ENCODE measurements at regions not wholly inside any gene's neighbourhood (a gene's known extent, or its start where the extent isn't known, plus 50 kb on each side); places are given as distances from the start of the nearest gene placed in this dataset.

DNA sequence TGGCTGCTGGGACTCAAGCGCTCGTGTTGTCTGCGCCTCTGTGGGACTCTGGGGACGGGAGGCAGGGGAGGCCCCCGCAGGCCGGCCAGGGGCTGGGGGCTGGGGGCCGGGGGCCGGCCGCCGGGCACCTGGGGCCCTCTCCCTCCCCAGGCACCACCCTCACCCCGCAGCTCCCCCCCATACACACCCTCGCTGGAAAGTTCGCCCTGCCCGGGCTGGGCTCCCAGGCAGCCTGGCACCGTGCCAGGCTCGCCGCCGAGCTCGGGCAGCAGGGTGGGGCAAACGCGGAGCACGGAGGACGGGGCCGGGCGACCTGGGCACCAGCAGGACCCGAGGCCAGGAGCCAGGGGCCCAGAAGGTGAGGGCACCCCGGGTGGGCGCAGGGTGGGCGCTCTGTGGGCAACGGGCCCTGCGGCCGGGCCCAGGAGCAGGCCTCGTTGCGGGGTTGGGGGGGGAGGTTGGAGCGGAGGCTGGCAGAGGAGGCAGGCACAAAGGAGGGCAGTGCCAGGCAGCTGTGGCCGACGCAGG, 76.7 kb upstream of the WNT7B start:
- H3K4me1 ChIP-seq (ENCODE audit: control insufficient read depth, insufficient read depth, low read length), result no peaks in the 10 kb centered on the region
- Mint-ChIP-seq H3K9me3 (no peaks in the 10 kb centered on the region), H3K4me3 (no peak overlapping the region), H3K27me3 (ENCODE audit: insufficient read depth) (peaks cover 4% of the 10 kb centered on the region), H3K36me3 (ENCODE audit: low read depth) (no peaks in the 10 kb centered on the region), H3K27ac (no peak overlapping the region), H3K4me1 (peaks cover 3% of the 10 kb centered on the region)
- H3K27me3 ChIP-seq (ENCODE audit: control insufficient read depth, insufficient read depth, low read length, poor library complexity, severe bottlenecking), result peaks cover 6% of the 10 kb centered on the region
- 93% methylated on average over 24 to 36 of the region's 37 CpGs for WGBS, 2 experiments (ENCODE audit: insufficient coverage in 1 of 2, insufficient read length in 1 of 2)
- H3K9ac ChIP-seq (ENCODE audit: extremely low read depth, low read length, poor library complexity, severe bottlenecking), result no peak overlapping the region
- TF ChIP-seq, protein P1, sequence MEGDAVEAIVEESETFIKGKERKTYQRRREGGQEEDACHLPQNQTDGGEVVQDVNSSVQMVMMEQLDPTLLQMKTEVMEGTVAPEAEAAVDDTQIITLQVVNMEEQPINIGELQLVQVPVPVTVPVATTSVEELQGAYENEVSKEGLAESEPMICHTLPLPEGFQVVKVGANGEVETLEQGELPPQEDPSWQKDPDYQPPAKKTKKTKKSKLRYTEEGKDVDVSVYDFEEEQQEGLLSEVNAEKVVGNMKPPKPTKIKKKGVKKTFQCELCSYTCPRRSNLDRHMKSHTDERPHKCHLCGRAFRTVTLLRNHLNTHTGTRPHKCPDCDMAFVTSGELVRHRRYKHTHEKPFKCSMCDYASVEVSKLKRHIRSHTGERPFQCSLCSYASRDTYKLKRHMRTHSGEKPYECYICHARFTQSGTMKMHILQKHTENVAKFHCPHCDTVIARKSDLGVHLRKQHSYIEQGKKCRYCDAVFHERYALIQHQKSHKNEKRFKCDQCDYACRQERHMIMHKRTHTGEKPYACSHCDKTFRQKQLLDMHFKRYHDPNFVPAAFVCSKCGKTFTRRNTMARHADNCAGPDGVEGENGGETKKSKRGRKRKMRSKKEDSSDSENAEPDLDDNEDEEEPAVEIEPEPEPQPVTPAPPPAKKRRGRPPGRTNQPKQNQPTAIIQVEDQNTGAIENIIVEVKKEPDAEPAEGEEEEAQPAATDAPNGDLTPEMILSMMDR (conservative IDR thresholded peaks at IDR 0.05), result no peak
- H3K9me3 ChIP-seq (ENCODE audit: control insufficient read depth, low read length), result no peaks in the 10 kb centered on the region
- no peak overlapping the region for H3K4me3 ChIP-seq (ENCODE audit: low read length)
- no peaks in the 10 kb centered on the region for H3K36me3 ChIP-seq (ENCODE audit: control insufficient read depth, insufficient read depth, low read length)
- no peak for DNase-seq
- no peak overlapping the region for H3K27ac ChIP-seq (ENCODE audit: low read depth, low read length)

- no peak overlapping the region for H3K27ac ChIP-seq (ENCODE audit: low read depth, low read length)
- no peaks in the 10 kb centered on the region for H3K9me3 ChIP-seq (ENCODE audit: control insufficient read depth, low read length)
- 87 to 92% methylated on average over 20 to 35 of the region's 42 CpGs for WGBS, 2 experiments (ENCODE audit: insufficient coverage in 1 of 2, insufficient read length in 1 of 2)
- no peak overlapping the region for H3K4me3 Mint-ChIP-seq
- H3K36me3 Mint-ChIP-seq (ENCODE audit: low read depth), result no peaks in the 10 kb centered on the region
- no peaks in the 10 kb centered on the region for H3K4me1 ChIP-seq (ENCODE audit: control insufficient read depth, insufficient read depth, low read length)
- no peaks in the 10 kb centered on the region for H3K36me3 ChIP-seq (ENCODE audit: control insufficient read depth, insufficient read depth, low read length)
- TF ChIP-seq, protein P1 (conservative IDR thresholded peaks at IDR 0.05), result no peak
- DNase-seq, result peak; percentile 35
- H3K27ac Mint-ChIP-seq, result no peak overlapping the region
- no peak overlapping the region for H3K9ac ChIP-seq (ENCODE audit: extremely low read depth, low read length, poor library complexity, severe bottlenecking)
- H3K4me1 Mint-ChIP-seq, result peaks cover 3% of the 10 kb centered on the region
- no peaks in the 10 kb centered on the region for H3K9me3 Mint-ChIP-seq
- peaks cover 12% of the 10 kb centered on the region for H3K27me3 ChIP-seq (ENCODE audit: control insufficient read depth, insufficient read depth, low read length, poor library complexity, severe bottlenecking)
- H3K27me3 Mint-ChIP-seq (ENCODE audit: insufficient read depth), result peaks cover 6% of the 10 kb centered on the region
- no peak overlapping the region for H3K4me3 ChIP-seq (ENCODE audit: low read length)
Measured at GRCh38 chr22:46054091-46055073, 77.4 kb upstream of the WNT7B start.

DNA sequence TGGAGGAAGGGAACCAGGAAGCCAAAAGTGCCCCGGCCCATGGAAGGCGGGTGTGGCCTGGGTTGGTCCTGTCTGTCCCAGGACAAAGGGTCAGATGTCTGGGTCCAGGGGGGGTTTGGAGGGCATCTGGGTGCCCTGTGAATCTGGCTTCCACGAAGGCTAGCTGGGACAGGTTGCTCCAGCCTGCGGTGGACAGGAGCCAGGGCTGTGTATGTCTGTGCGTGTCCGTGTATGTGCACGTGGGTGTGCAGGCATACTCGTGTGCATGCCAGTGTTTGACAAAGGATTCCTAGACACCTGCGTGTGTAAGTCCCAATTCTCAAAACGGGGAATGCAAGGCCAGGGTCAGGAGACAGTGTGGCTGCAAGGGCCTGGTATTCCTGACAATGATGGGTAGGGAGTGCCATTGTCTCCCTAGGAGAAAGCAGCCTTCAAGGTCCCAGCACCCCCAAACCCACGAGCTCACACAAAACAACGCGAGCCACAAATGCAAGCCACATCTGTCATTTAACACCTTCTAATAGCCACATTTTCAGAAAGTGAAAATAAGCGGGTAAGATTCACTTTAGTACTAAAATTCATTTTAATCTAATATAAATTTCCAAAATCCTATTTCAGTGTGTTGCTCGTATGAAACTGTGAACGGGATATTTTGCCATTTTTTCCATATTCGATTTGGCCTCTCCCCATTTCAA, 78.4 kb upstream of the WNT7B start:
- Histone ChIP-seq H3K36me3 (ENCODE audit: control insufficient read depth, insufficient read depth, low read length) (no peaks in the 10 kb centered on the region), H3K27me3 (ENCODE audit: control insufficient read depth, insufficient read depth, low read length, poor library complexity, severe bottlenecking) (peaks cover 21% of the 10 kb centered on the region), H3K9ac (ENCODE audit: extremely low read depth, low read length, poor library complexity, severe bottlenecking) (no peak overlapping the region), H3K4me1 (ENCODE audit: control insufficient read depth, insufficient read depth, low read length) (no peaks in the 10 kb centered on the region), H3K27ac (ENCODE audit: low read depth, low read length) (no peak overlapping the region), H3K9me3 (ENCODE audit: control insufficient read depth, low read length) (no peaks in the 10 kb centered on the region), H3K4me3 (ENCODE audit: low read length) (no peak overlapping the region)
- Mint-ChIP-seq H3K4me3 (no peak overlapping the region), H3K9me3 (no peaks in the 10 kb centered on the region), H3K27me3 (ENCODE audit: insufficient read depth) (peaks cover 8% of the 10 kb centered on the region), H3K4me1 (peaks cover 3% of the 10 kb centered on the region), H3K36me3 (ENCODE audit: low read depth) (no peaks in the 10 kb centered on the region), H3K27ac (no peak overlapping the region)
- TF ChIP-seq, protein P1 (conservative IDR thresholded peaks at IDR 0.05), result no peak
- peak; percentile 28 for DNase-seq
- WGBS, 2 experiments (ENCODE audit: insufficient coverage in 1 of 2, insufficient read length in 1 of 2), result 90 to 94% methylated on average over 11 to 17 of the region's 17 CpGs

Data from endodermal cell (in vitro differentiated cells).